ENCODE measurements at regions not wholly inside any gene's neighbourhood (a gene's known extent, or its start where the extent isn't known, plus 50 kb on each side); places are given as distances from the start of the nearest gene placed in this dataset.

DNA sequence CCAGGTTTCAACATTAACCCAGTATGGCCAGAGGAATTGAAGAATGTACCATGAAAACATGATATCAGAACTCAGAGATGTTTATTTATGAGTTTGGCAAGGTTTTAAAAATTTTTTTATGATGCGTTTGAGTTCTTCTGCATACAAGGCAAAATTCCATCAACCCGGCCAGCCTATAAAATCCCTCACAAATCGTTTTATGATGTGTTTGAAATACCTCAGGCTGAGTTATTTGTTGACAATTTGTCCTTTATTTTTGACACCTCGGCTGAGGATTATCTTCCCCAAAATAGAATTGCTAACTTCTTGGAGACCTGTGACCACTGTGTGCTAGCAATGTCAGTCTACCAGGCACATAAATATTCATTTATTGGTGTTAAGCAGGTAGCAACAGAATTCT lies 91.9 kb upstream of the SLC24A3 start:
- Histone ChIP-seq H3K27ac (no peak overlapping the region), H3K4me3 (no peak overlapping the region), H3K36me3 (ENCODE audit: insufficient read depth in 1 of 2, low read depth in 1 of 2) (no peaks in the 10 kb centered on the region), H3K9me3 (no peaks in the 10 kb centered on the region), H3K4me1 (no peaks in the 10 kb centered on the region), H3K27me3 (ENCODE audit: insufficient read depth in 3 of 3, low read length in 2 of 3) (no peaks in the 10 kb centered on the region)
- 21 to 41% (median 35%) methylated on average over 4 of the region's 4 CpGs for WGBS, 3 donors
- ATAC-seq (no peak), DNase-seq (no peak)
- TF ChIP-seq, protein P1, sequence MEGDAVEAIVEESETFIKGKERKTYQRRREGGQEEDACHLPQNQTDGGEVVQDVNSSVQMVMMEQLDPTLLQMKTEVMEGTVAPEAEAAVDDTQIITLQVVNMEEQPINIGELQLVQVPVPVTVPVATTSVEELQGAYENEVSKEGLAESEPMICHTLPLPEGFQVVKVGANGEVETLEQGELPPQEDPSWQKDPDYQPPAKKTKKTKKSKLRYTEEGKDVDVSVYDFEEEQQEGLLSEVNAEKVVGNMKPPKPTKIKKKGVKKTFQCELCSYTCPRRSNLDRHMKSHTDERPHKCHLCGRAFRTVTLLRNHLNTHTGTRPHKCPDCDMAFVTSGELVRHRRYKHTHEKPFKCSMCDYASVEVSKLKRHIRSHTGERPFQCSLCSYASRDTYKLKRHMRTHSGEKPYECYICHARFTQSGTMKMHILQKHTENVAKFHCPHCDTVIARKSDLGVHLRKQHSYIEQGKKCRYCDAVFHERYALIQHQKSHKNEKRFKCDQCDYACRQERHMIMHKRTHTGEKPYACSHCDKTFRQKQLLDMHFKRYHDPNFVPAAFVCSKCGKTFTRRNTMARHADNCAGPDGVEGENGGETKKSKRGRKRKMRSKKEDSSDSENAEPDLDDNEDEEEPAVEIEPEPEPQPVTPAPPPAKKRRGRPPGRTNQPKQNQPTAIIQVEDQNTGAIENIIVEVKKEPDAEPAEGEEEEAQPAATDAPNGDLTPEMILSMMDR (IDR thresholded peaks at IDR 0.05) = no peak
- intact Hi-C loops (cut with DNase I) = no loop called here

DNA sequence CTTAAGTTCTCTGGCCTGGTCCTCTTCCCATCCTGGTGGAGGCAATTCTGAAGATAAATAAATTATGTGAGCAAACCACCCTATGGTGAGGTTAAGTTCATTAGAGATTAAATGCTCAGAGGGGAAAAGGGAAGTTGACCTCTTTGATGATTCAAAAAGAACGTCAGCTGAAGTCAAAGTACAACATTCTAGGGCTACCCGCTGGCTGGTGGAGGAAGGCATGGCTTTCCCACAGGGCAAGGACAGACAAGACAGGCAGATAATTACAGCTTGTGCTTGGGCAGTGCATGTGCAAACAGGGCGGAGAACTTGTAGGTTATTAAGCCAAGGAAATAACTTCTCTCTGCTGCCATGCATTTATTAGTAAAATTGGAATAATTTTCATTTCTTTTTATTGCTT lies 91.0 kb upstream of the SLC24A3 start:
- Histone ChIP-seq H3K27me3 (ENCODE audit: insufficient read depth in 3 of 3, low read length in 2 of 3) (no peaks in the 10 kb centered on the region), H3K9me3 (no peaks in the 10 kb centered on the region), H3K36me3 (ENCODE audit: insufficient read depth in 1 of 2, low read depth in 1 of 2) (no peaks in the 10 kb centered on the region), H3K27ac (no peak overlapping the region), H3K4me3 (no peak overlapping the region), H3K4me1 (no peaks in the 10 kb centered on the region)
- TF ChIP-seq, protein P1 (IDR thresholded peaks at IDR 0.05) = no peak
- intact Hi-C loops (cut with DNase I) = no loop called here
- ATAC-seq (no peak), DNase-seq (no peak)
- 80 to 85% (median 85%) methylated on average over 3 of the region's 3 CpGs for WGBS, 3 donors

DNA sequence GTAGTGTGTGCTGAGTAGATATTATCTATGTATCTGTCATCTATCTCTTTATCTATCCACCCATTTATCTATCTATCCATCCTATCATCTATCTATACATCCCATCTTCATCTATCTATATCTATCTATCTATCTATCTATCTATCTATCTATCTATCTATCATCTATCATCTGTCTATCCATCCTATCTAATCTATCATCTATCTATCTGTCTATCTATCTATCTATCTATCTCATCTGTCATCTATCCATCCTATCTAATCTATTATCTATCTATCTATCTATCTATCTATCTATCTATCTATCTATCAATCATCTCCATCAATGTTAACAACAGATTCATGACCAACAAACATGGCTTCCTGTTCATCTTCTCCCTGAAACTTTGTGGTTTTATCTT lies 90.5 kb upstream of the SLC24A3 start:
- TF ChIP-seq, protein P1 (IDR thresholded peaks at IDR 0.05) = no peak
- intact Hi-C loops (cut with DNase I) = no loop called here
- Histone ChIP-seq H3K27me3 (ENCODE audit: insufficient read depth in 3 of 3, low read length in 2 of 3) (no peaks in the 10 kb centered on the region), H3K27ac (no peak overlapping the region), H3K4me1 (no peaks in the 10 kb centered on the region), H3K4me3 (no peak overlapping the region), H3K36me3 (ENCODE audit: insufficient read depth in 1 of 2, low read depth in 1 of 2) (no peaks in the 10 kb centered on the region), H3K9me3 (no peaks in the 10 kb centered on the region)
- DNase-seq (no peak), ATAC-seq (no peak)

DNA sequence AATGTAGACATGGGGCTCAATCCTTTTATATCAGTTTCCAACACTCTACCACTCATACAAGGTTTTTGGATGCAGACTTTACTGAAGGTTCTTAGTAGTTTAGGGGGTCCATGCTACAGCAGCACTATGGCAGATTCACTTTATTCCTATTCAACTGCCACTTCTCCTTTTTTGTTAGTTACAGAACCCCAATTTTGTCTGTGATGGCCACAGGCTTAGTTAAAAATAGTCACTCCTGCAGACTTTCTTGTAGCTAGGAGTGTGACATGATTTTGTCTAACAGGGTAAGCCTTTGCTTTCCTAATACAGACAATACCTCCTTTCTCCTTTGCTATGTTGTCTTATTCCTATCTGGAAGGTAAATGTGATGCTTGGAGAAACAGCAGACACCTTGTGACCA lies 90.0 kb upstream of the SLC24A3 start:
- intact Hi-C loops (cut with DNase I) = no loop called here
- TF ChIP-seq, protein P1 (IDR thresholded peaks at IDR 0.05) = no peak
- no peaks in the 10 kb centered on the region for H3K4me1 ChIP-seq
- DNase-seq (no peak), ATAC-seq (no peak)
- H3K9me3 ChIP-seq = no peaks in the 10 kb centered on the region
- no peak overlapping the region for H3K4me3 ChIP-seq
- H3K27ac ChIP-seq = no peak overlapping the region
- no peaks in the 10 kb centered on the region for H3K27me3 ChIP-seq (ENCODE audit: insufficient read depth in 3 of 3, low read length in 2 of 3)
- no peaks in the 10 kb centered on the region for H3K36me3 ChIP-seq (ENCODE audit: insufficient read depth in 1 of 2, low read depth in 1 of 2)

DNA sequence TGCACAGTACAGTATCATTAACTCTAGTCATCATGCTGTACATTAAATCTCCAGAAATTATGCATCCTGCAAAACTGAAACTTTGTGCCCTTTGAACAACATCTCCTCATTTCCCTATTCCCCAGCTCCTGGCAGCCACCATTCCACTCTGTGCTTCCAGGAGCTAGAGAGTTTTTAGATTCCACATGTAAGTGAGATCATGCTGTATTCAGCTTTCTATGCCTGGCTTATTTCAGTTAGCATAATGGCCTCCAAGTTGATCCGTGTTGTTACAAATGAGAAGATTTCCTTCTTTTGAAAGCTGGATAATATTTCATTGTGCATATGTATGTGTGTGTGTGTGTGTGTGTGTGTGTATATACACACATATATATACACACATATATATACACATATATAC lies 86.9 kb upstream of the SLC24A3 start:
- Histone ChIP-seq H3K9me3 (no peaks in the 10 kb centered on the region), H3K4me1 (no peaks in the 10 kb centered on the region), H3K36me3 (ENCODE audit: insufficient read depth in 1 of 2, low read depth in 1 of 2) (no peaks in the 10 kb centered on the region), H3K4me3 (no peak overlapping the region), H3K27me3 (ENCODE audit: insufficient read depth in 3 of 3, low read length in 2 of 3) (no peaks in the 10 kb centered on the region), H3K27ac (no peak overlapping the region)
- no peak for ATAC-seq
- no peak for DNase-seq
- 34 to 48% (median 37%) methylated on average over 1 of the region's 1 CpG for WGBS, 3 donors
- TF ChIP-seq, protein P1 (IDR thresholded peaks at IDR 0.05) = no peak
- intact Hi-C loops (cut with DNase I) = no loop called here
